ENCODE measurements at regions not wholly inside any gene's neighbourhood (a gene's known extent, or its start where the extent isn't known, plus 50 kb on each side); places are given as distances from the start of the nearest gene placed in this dataset.

DNA sequence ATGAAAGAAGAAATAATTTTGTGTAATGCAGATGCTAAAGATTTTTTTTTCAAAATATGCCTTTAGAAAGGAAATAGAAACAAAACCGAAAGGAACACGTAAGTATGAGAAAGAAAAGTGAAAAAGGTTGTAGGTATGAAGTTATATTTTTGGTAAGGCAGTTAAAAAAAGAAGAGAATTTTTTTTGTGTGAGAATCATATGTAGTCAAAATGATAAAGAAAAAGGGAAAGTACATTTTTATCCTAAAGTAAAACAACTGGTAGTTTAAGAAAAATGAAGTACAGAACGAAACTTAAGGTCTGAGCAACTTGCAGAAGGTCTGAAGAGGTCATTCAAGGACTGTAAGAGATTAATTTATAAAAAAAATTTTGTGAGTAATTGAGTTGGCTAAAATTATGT, 164.0 kb upstream of the TRAM1L1 start:
- no peaks in the 10 kb centered on the region for H3K36me3 ChIP-seq
- DNase-seq (ENCODE audit: low read depth in 1 of 2, low spot score in 2 of 2): no peak
- H3K9me3 ChIP-seq (replicated peaks): no peaks in the 10 kb centered on the region
- no peaks in the 10 kb centered on the region for H3K4me1 ChIP-seq (replicated peaks)
- H3K27ac ChIP-seq: no peak overlapping the region
- no peak overlapping the region for H3K4me3 ChIP-seq
- no peaks in the 10 kb centered on the region for H3K27me3 ChIP-seq (replicated peaks)

DNA sequence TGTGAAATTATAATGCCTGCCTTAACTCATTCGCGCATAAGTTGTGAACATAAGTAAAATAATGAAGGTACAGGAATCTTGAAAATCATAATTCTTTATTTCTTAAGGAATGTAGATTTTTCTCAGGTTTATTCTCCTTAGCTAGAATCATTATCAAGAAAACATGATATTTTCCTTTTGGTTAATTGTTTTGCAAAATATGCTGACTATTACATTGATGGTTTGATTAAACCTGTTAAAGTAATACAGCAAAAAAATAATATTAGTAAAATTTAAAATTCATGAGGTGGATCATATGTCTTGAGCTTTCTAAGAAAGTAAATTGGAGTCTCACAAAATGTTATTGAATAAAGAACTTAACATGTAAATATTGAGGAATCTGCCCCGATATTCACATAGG, 178.7 kb upstream of the TRAM1L1 start:
- H3K36me3 ChIP-seq: no peaks in the 10 kb centered on the region
- no peaks in the 10 kb centered on the region for H3K9me3 ChIP-seq (replicated peaks)
- no peak for DNase-seq (ENCODE audit: low read depth in 1 of 2, low spot score in 2 of 2)
- no peak overlapping the region for H3K27ac ChIP-seq
- H3K4me1 ChIP-seq (replicated peaks): no peaks in the 10 kb centered on the region
- H3K27me3 ChIP-seq (replicated peaks): no peaks in the 10 kb centered on the region
- H3K4me3 ChIP-seq: no peak overlapping the region

- no peak for DNase-seq (ENCODE audit: low read depth in 1 of 2, low spot score in 2 of 2)
- H3K4me1 ChIP-seq (replicated peaks): no peaks in the 10 kb centered on the region
- H3K27ac ChIP-seq: no peak overlapping the region
- H3K36me3 ChIP-seq: no peaks in the 10 kb centered on the region
- H3K4me3 ChIP-seq: no peak overlapping the region
- no peaks in the 10 kb centered on the region for H3K27me3 ChIP-seq (replicated peaks)
- no peaks in the 10 kb centered on the region for H3K9me3 ChIP-seq (replicated peaks)
Observed at GRCh38 chr4:117267317-117267716, 181.9 kb upstream of the TRAM1L1 start.

DNA sequence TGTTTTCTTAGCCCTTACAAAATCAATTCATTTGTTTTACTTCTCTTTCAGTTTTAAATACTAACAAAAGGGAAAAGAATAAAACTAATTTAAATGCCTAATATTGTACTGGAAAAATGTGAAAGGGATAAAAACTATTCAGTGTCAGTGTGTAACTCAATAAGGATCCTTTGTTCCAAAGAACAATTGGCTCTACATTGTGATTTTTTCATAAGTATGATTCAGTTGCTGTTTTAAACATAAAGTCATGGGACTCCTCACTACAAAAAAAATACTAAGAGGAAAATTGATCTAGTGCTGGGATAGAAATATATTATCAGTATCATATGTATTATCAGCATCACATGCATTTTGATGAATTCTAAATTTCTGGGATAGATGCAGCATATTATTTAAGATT, 199.4 kb upstream of the TRAM1L1 start:
- DNase-seq (ENCODE audit: low read depth in 1 of 2, low spot score in 2 of 2): no peak
- Histone ChIP-seq H3K4me3 (no peak overlapping the region), H3K27ac (no peak overlapping the region), H3K36me3 (no peaks in the 10 kb centered on the region), H3K4me1 (replicated peaks) (no peaks in the 10 kb centered on the region), H3K9me3 (replicated peaks) (no peaks in the 10 kb centered on the region), H3K27me3 (replicated peaks) (no peaks in the 10 kb centered on the region)

- H3K27ac ChIP-seq: no peak overlapping the region
- H3K4me3 ChIP-seq: no peak overlapping the region
- no peaks in the 10 kb centered on the region for H3K27me3 ChIP-seq (replicated peaks)
- no peaks in the 10 kb centered on the region for H3K4me1 ChIP-seq (replicated peaks)
- no peak for DNase-seq (ENCODE audit: low read depth in 1 of 2, low spot score in 2 of 2)
- no peaks in the 10 kb centered on the region for H3K9me3 ChIP-seq (replicated peaks)
- no peaks in the 10 kb centered on the region for H3K36me3 ChIP-seq
Observed at GRCh38 chr4:117293784-117294183, 208.4 kb upstream of the TRAM1L1 start.

GRCh38 chr4:117302226-117302625, 216.8 kb upstream of the TRAM1L1 start:
- no peaks in the 10 kb centered on the region for H3K36me3 ChIP-seq
- H3K9me3 ChIP-seq (replicated peaks): no peaks in the 10 kb centered on the region
- no peak overlapping the region for H3K27ac ChIP-seq
- no peak for DNase-seq (ENCODE audit: low read depth in 1 of 2, low spot score in 2 of 2)
- no peaks in the 10 kb centered on the region for H3K4me1 ChIP-seq (replicated peaks)
- H3K27me3 ChIP-seq (replicated peaks): no peaks in the 10 kb centered on the region
- H3K4me3 ChIP-seq: no peak overlapping the region

DNA sequence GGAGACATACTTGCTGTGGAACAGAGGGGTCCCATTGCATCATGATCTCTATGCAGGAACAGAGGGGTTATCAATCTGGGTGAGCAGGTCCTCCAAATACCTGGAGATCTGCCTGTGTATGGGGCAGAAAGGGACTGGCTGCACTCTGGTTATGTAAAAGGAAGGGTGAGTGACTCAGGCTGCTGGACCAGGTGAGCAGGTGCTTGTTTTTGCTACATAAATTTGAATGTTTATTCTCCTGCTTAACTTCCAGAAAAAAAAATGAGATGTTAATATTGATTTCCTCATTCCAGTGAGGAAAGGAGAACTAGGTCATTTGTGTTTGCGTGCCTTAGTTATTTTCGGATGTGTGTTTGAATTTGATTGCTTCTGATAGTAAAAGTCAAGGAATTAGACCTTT, 225.8 kb upstream of the TRAM1L1 start:
- H3K4me3 ChIP-seq: no peak overlapping the region
- no peaks in the 10 kb centered on the region for H3K36me3 ChIP-seq
- DNase-seq (ENCODE audit: low read depth in 1 of 2, low spot score in 2 of 2): no peak
- H3K4me1 ChIP-seq (replicated peaks): no peaks in the 10 kb centered on the region
- no peak overlapping the region for H3K27ac ChIP-seq
- no peaks in the 10 kb centered on the region for H3K9me3 ChIP-seq (replicated peaks)
- no peaks in the 10 kb centered on the region for H3K27me3 ChIP-seq (replicated peaks)

DNA sequence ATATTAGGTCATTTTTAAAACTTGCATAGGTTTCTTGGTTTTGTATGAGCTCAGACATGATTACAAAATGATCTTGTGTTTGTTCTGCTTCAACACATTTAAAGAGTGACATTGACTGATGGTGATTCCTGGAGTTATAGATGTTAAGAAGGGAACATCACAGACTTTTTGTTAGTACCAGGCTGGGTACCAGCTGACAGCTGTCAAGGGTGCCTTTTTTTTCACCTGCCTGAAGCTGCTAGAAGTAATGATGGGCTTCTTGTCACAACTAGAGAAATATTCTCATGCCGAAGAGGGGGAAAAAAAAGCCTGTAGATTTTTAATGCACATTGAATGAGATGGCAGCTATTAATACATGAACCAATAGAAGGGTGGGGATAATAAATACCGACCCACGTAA, 226.6 kb upstream of the TRAM1L1 start:
- no peaks in the 10 kb centered on the region for H3K4me1 ChIP-seq (replicated peaks)

GRCh38 chr4:117324851-117325491, 239.6 kb upstream of the TRAM1L1 start:
- peak; percentile 82 to 93 for DNase-seq (ENCODE audit: low read depth in 1 of 2, low spot score in 2 of 2)
- Histone ChIP-seq H3K4me1 (replicated peaks) (peaks cover 19% of the 10 kb centered on the region), H3K27ac (peak overlapping the region; percentile 79), H3K36me3 (no peaks in the 10 kb centered on the region), H3K4me3 (peak overlapping the region; percentile 22; the same call in 1 of the 2 replicates), H3K9me3 (replicated peaks) (no peaks in the 10 kb centered on the region), H3K27me3 (replicated peaks) (no peaks in the 10 kb centered on the region)

More for the DNA sequence above, 226.6 kb upstream of the TRAM1L1 start:
- H3K4me3 ChIP-seq: no peak overlapping the region
- no peaks in the 10 kb centered on the region for H3K27me3 ChIP-seq (replicated peaks)
- no peak for DNase-seq (ENCODE audit: low read depth in 1 of 2, low spot score in 2 of 2)
- no peak overlapping the region for H3K27ac ChIP-seq
- no peaks in the 10 kb centered on the region for H3K36me3 ChIP-seq
- no peaks in the 10 kb centered on the region; the same call in 1 of the 2 replicates for H3K9me3 ChIP-seq (replicated peaks)

DNA sequence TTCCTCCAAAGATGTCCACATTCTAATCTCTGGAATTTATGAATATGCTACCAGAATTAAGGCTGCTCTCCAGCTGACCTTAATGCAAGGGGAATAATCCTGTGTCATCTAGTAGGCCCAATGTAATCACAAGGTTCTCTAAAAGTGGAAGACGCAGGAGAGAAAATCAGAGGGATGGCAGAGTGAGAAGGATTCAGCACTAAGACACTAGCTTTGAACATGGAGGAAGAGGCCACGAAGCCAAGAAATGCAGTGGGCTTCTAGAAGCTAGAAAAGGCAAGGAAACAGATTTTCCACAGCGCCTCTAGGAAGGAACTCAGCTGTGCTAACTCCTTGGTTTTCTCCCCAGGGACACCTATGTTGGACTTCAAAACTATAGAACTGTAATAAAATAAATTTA, 240.7 kb upstream of the TRAM1L1 start:
- peaks cover 25% of the 10 kb centered on the region for H3K4me1 ChIP-seq (replicated peaks)
- DNase-seq (ENCODE audit: low read depth in 1 of 2, low spot score in 2 of 2): peak in 1 of 2 experiments; percentile 9
- no peaks in the 10 kb centered on the region for H3K27me3 ChIP-seq (replicated peaks)
- H3K4me3 ChIP-seq: peak overlapping the region; percentile 22
- no peaks in the 10 kb centered on the region for H3K9me3 ChIP-seq (replicated peaks)
- 0 out of 2 replicates have a peak, but pooled peaks cover 3% of the 10 kb centered on the region for H3K36me3 ChIP-seq
- H3K27ac ChIP-seq: peak overlapping the region; percentile 79

DNA sequence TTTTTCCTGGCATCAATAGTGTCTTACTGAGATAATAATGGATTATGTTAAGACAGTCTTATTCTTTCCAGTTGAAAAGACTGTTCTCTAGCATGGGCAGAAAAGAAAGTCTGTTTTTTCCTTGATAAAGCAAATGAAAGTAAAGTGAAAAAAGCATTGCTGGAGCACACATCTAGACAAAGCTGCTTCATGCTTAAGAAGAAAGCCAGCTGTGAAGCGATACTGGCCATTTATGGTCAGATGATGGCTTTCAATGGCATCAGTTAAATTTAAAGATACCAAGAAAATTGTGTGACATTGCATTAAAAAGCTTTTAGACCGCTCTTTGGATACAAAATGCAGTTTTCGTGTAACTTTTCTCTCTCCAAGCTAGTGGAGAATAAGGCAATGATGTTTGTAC, 242.1 kb upstream of the TRAM1L1 start:
- H3K9me3 ChIP-seq (replicated peaks): no peaks in the 10 kb centered on the region
- peaks cover 25% of the 10 kb centered on the region for H3K4me1 ChIP-seq (replicated peaks)
- H3K36me3 ChIP-seq: 0 out of 2 replicates have a peak, but pooled peaks cover 3% of the 10 kb centered on the region
- 0 out of 2 replicates have a peak overlapping the region, but pooled peaks have one; percentile 12 for H3K27ac ChIP-seq
- H3K4me3 ChIP-seq: peak overlapping the region; percentile 17
- no peak for DNase-seq (ENCODE audit: low read depth in 1 of 2, low spot score in 2 of 2)
- no peaks in the 10 kb centered on the region for H3K27me3 ChIP-seq (replicated peaks)

DNA sequence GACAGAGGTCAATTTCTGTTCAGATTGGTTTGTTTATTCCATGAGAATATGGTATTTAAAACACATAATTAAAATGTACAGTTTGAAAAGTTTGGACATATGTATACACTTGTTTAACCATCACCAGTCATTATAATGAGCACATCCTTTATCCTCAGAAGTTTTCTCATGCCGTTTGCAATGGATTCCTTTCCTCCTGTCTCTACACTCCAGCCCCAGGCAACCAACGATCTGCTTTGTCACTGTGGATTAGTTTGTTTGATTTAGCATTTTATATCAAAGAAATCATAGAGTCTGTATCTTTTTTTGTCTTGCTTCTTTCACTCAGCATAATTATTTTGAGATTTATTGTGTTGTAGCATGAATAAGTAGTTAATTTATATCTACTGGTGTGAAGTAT, 243.0 kb upstream of the TRAM1L1 start:
- no peaks in the 10 kb centered on the region for H3K9me3 ChIP-seq (replicated peaks)
- H3K27ac ChIP-seq: peak overlapping the region; percentile 3; the same call in 1 of the 2 replicates
- H3K4me1 ChIP-seq (replicated peaks): peaks cover 25% of the 10 kb centered on the region
- H3K36me3 ChIP-seq: 0 out of 2 replicates have a peak, but pooled peaks cover 3% of the 10 kb centered on the region
- H3K27me3 ChIP-seq (replicated peaks): no peaks in the 10 kb centered on the region
- DNase-seq (ENCODE audit: low read depth in 1 of 2, low spot score in 2 of 2): peak in 1 of 2 experiments; percentile 20
- peak overlapping the region; percentile 17 for H3K4me3 ChIP-seq

GRCh38 chr4:117331817-117332216, 246.4 kb upstream of the TRAM1L1 start:
- Histone ChIP-seq H3K4me3 (no peak overlapping the region), H3K27ac (no peak overlapping the region), H3K9me3 (replicated peaks) (no peaks in the 10 kb centered on the region), H3K36me3 (peaks cover 3% of the 10 kb centered on the region; the same call in 1 of the 2 replicates), H3K27me3 (replicated peaks) (no peaks in the 10 kb centered on the region), H3K4me1 (replicated peaks) (peaks cover 6% of the 10 kb centered on the region)
- no peak for DNase-seq (ENCODE audit: low read depth in 1 of 2, low spot score in 2 of 2)

DNA sequence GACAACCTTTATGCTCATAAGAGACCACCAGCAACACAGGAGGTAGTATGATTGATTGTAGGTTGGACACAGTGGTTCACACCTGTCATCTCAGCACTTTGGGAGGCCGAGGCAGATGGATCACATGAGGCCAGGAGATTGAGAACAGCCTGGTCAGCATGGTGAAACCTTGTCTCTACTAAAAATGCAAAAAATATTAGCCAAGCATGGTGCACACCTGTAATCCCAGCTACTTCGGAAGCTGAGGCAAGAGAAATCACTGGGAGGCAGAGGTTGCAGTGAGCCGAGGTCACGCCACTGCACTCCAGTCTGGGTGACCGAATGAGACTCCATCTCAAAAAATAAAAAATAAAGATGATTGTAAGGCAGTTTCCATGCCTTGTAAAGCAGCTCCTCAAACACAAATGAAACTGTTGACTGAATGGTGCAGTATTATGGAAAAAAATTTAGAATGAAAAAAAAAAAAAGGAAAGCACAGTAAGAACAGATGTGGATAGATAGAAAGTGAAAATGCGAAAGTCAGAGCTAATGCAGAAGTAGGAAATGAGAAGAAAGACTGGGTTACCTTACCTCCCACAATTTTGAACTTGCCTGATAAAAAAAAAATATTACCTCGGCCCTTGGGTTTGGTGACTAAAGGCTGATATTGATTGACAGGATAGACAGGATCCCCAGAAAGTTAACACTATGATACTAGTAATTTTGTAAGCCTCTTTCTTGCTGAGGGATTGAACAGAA, 249.2 kb upstream of the TRAM1L1 start:
- H3K9me3 ChIP-seq (replicated peaks): 0 out of 2 replicates have a peak, but pooled peaks cover 2% of the 10 kb centered on the region
- H3K4me3 ChIP-seq: no peak overlapping the region
- H3K4me1 ChIP-seq (replicated peaks): peaks cover 6% of the 10 kb centered on the region
- DNase-seq (ENCODE audit: low read depth in 1 of 2, low spot score in 2 of 2): no peak
- H3K27ac ChIP-seq: no peak overlapping the region
- no peaks in the 10 kb centered on the region for H3K27me3 ChIP-seq (replicated peaks)
- H3K36me3 ChIP-seq: peaks cover 3% of the 10 kb centered on the region; the same call in 1 of the 2 replicates
